DOHH2 (cell line): ENCODE measurements at regions not wholly inside any gene's neighbourhood (a gene's known extent, or its start where the extent isn't known, plus 50 kb on each side); places are given as distances from the start of the nearest gene placed in this dataset.

Source experiments
- H3F3A ChIP-seq: fragments of 200-600 bp; sonication (generic), shearing (Covaris generic); 2 replicates; pipeline ENCODE4 v1.6.0; 2016; ENCODE audit warnings: antibody characterized with exemption, mild to moderate bottlenecking; ENCODE audit not compliant: control insufficient read depth, insufficient read depth
- H3K27ac ChIP-seq: fragments of 200-600 bp; sonication (generic); 2 replicates; pipeline ENCODE4 v1.5.1; 2014; ENCODE audit warnings: low read depth, mild to moderate bottlenecking, low read length, moderate library complexity
- H3K27me3 ChIP-seq: fragments of 200-600 bp; sonication (generic); 2 replicates; pipeline ENCODE4 v1.6.1; 2014; ENCODE audit warnings: mild to moderate bottlenecking, low read length, mixed read lengths; ENCODE audit not compliant: control insufficient read depth
- H3K36me3 ChIP-seq: fragments of 200-600 bp; sonication (generic); 2 replicates; pipeline ENCODE4 v1.6.1; 2014; ENCODE audit warnings: mild to moderate bottlenecking, low read length, moderate library complexity, mixed read lengths; ENCODE audit not compliant: control insufficient read depth
- H3K4me1 ChIP-seq: fragments of 200-600 bp; sonication (generic); 2 replicates; pipeline ENCODE4 v1.6.1; 2014; ENCODE audit warnings: mild to moderate bottlenecking, low read length, mixed read lengths; ENCODE audit not compliant: control insufficient read depth
- H3K4me2 ChIP-seq: fragments of 200-600 bp; sonication (generic); 2 replicates; pipeline ENCODE4 v1.6.0; 2014; ENCODE audit warnings: mild to moderate bottlenecking, low read length, moderate library complexity
- H3K4me3 ChIP-seq: fragments of 200-600 bp; sonication (generic); 2 replicates; pipeline ENCODE4 v1.5.1; 2014; ENCODE audit warnings: mild to moderate bottlenecking, low read length, mixed read lengths
- H3K79me2 ChIP-seq: fragments of 200-600 bp; sonication (generic); 2 replicates; pipeline ENCODE4 v1.6.1; 2014; ENCODE audit warnings: mild to moderate bottlenecking, low read length, mixed read lengths; ENCODE audit not compliant: control insufficient read depth
- H3K9me2 ChIP-seq: fragments of 200-600 bp; sonication (generic); replicated peaks from 2 replicates; pipeline ENCODE4 v1.6.1; 2014; ENCODE audit warnings: mild to moderate bottlenecking, low read length, mixed read lengths; ENCODE audit not compliant: control insufficient read depth
- H3K9me3 ChIP-seq: fragments of 200-600 bp; sonication (generic); 2 replicates; pipeline ENCODE4 v1.6.1; 2014; ENCODE audit warnings: antibody characterized with exemption, low read length, mixed read lengths; ENCODE audit not compliant: control insufficient read depth, insufficient read depth
- H4K20me1 ChIP-seq: fragments of 200-600 bp; sonication (generic); 2 replicates; pipeline ENCODE4 v1.6.0; 2014; ENCODE audit warnings: low read depth, mild to moderate bottlenecking, antibody characterized with exemption, low read length, moderate library complexity; ENCODE audit not compliant: control insufficient read depth, insufficient read depth
- EZH2phosphoT487 ChIP-seq: fragments of 200-600 bp; sonication (generic); IDR thresholded peaks from 2 replicates; pipeline ENCODE4 v1.6.1; 2017; ENCODE audit warnings: borderline replicate concordance, mild to moderate bottlenecking, antibody characterized with exemption, low read length, moderate library complexity, mixed read lengths
- TF ChIP-seq, protein P1 (sequence below): fragments of 200-600 bp; sonication (generic); IDR thresholded peaks from one replicate; pipeline ENCODE4 v1.5.1; 2014; ENCODE audit warnings: antibody characterized with exemption, mild to moderate bottlenecking, low read depth, low read length; ENCODE audit not compliant: poor library complexity, severe bottlenecking

DNA sequence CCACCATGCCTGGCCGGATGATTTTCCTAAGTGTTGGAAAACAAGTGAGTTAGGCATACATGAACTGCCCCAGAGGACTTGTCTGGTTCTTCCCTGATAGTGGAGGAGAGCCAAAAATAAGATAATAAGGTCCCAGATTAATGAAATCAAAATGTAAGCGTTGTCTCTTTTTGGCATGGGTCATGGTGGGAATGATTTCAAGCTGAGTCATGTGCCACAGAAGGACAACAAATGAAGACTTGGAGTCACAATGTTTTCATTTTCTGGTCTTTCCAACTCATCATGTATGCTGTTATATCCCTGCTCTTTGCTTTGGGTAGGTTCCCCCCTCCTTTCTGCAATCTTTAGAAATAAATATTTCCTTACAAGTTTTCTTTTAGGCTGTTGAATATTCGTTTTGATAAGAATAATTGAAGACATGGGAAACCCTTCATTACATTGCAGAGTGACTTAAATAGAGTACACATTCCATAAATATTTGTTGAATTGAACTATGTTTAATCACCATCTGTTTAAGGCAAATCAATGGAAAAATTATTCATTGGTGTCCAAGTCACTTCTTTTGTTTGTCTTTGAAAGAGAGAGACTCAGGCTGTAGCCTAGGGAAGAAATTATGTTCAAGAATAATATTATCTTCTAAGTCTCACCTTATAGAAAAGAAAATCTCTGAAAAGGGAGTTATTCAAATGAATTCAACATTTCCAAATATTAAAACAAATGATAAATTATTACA lies 196.3 kb downstream of the CSNK1G3 start:
- Histone ChIP-seq H3K79me2 (no peaks in the 10 kb centered on the region), H3K27ac (no peak overlapping the region), H3K36me3 (no peaks in the 10 kb centered on the region), H3K9me2 (no peaks in the 10 kb centered on the region), H3K4me3 (no peak overlapping the region), H3K4me2 (no peak overlapping the region), H3F3A (no peaks in the 10 kb centered on the region), H3K9me3 (no peaks in the 10 kb centered on the region), H3K4me1 (no peaks in the 10 kb centered on the region), H3K27me3 (no peaks in the 10 kb centered on the region), H4K20me1 (no peaks in the 10 kb centered on the region)
- TF ChIP-seq, protein P1, sequence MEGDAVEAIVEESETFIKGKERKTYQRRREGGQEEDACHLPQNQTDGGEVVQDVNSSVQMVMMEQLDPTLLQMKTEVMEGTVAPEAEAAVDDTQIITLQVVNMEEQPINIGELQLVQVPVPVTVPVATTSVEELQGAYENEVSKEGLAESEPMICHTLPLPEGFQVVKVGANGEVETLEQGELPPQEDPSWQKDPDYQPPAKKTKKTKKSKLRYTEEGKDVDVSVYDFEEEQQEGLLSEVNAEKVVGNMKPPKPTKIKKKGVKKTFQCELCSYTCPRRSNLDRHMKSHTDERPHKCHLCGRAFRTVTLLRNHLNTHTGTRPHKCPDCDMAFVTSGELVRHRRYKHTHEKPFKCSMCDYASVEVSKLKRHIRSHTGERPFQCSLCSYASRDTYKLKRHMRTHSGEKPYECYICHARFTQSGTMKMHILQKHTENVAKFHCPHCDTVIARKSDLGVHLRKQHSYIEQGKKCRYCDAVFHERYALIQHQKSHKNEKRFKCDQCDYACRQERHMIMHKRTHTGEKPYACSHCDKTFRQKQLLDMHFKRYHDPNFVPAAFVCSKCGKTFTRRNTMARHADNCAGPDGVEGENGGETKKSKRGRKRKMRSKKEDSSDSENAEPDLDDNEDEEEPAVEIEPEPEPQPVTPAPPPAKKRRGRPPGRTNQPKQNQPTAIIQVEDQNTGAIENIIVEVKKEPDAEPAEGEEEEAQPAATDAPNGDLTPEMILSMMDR, result no peak
- no peak for TF ChIP-seq EZH2phosphoT487

DNA sequence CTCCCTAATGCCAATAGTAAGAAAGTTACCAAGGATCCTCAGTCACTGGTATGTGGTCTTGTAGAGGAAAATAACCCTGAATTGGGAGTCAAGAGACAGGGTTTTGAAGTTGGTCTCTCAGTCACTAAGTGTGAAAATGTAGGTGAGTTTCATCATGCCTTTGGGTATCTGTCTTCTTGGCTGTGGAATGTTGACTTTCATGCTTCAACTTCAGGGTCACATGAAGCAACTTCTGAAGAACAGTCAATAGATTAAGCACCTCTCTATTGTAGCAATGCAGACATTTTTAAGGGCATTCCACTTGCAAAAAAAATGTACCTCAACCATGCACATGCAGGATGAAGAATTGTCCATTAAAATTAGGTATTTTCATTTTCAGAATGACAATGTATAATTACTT lies 194.6 kb downstream of the CSNK1G3 start:
- Histone ChIP-seq H3K4me1 (no peaks in the 10 kb centered on the region), H3K79me2 (no peaks in the 10 kb centered on the region), H3K36me3 (no peaks in the 10 kb centered on the region), H4K20me1 (no peaks in the 10 kb centered on the region), H3K4me2 (no peak overlapping the region), H3K4me3 (no peak overlapping the region), H3K9me3 (no peaks in the 10 kb centered on the region), H3K27me3 (no peaks in the 10 kb centered on the region), H3F3A (no peaks in the 10 kb centered on the region), H3K9me2 (no peaks in the 10 kb centered on the region), H3K27ac (no peak overlapping the region)
- TF ChIP-seq EZH2phosphoT487, result no peak
- TF ChIP-seq, protein P1, result no peak

DNA sequence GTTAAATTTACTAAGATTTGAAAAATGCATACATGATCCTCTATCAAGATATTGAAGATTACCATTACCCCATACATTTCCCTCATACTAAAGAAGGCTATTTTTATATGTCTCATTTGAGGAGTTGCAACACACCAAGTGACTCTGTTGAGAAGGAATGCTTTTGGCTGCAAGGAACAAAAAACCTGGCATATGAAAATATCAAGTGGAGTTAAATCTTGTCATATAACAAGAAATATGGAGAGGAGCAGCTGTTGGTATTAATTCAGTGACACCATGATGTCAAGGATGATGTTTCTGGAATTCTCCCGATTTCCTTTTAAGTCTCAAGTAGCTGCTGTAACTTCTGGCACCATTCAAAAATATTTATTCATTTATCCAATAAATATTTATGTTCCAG lies 193.8 kb downstream of the CSNK1G3 start:
- H3K79me2 ChIP-seq, result no peaks in the 10 kb centered on the region
- no peak overlapping the region for H3K4me3 ChIP-seq
- TF ChIP-seq EZH2phosphoT487, result no peak
- TF ChIP-seq, protein P1, result no peak
- no peaks in the 10 kb centered on the region for H3K9me2 ChIP-seq
- H3F3A ChIP-seq, result no peaks in the 10 kb centered on the region
- no peaks in the 10 kb centered on the region for H4K20me1 ChIP-seq
- H3K4me1 ChIP-seq, result no peaks in the 10 kb centered on the region
- no peaks in the 10 kb centered on the region for H3K9me3 ChIP-seq
- no peak overlapping the region for H3K4me2 ChIP-seq
- no peak overlapping the region for H3K27ac ChIP-seq
- no peaks in the 10 kb centered on the region for H3K27me3 ChIP-seq
- no peaks in the 10 kb centered on the region for H3K36me3 ChIP-seq
